GM04504 (cell line): ENCODE measurements at regions not wholly inside any gene's neighbourhood (a gene's known extent, or its start where the extent isn't known, plus 50 kb on each side); places are given as distances from the start of the nearest gene placed in this dataset.
A peak's percentile ranks its signal among the peaks of the same experiment; 100 is the strongest.

ENCODE experiments used
- DNase-seq: peaks from one replicate; pipeline ENCODE4 v3.0.0-alpha.2; 2012; ENCODE audit warnings: low read depth

DNA sequence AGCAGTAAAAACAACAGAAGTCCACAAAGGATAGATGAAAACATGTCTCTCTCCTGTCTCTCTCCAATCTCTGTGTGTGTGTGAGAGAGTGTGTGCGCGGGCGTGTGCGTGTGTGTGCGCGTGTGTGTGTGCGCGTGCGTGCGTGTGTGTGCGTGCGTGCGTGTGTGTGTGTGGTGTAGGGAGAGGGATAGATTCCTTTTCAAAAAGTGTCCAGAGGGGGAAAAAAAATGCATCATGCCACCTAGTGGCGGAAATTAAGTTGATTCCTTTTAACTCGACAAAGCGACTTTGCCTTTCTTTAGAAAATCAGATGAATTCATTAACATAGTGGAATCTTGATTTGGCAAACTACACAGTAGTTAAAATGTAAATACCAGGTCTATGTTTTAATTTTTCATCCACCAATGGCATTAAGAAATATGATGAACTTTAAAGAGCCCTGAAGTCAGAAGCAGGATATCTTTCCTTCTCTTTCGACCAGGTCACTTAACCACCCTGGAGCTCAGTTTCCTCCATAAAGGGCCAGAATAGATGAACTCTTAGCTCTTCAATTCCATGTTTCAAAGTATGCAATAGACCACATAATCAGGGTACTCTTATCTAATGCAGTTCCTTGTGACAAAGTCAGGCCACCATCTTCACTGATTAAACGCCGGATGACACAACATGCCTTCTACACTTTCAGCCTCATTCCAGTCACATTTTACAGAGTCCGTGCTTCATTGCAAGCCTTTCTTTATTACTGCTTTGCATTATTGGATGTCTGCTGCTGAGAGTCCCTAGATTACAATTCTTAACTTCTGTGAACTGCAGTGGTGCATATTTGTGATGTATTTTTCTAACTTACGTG is 162.8 kb downstream of the FBXO8 start:
- peak; percentile 58 for DNase-seq

DNA sequence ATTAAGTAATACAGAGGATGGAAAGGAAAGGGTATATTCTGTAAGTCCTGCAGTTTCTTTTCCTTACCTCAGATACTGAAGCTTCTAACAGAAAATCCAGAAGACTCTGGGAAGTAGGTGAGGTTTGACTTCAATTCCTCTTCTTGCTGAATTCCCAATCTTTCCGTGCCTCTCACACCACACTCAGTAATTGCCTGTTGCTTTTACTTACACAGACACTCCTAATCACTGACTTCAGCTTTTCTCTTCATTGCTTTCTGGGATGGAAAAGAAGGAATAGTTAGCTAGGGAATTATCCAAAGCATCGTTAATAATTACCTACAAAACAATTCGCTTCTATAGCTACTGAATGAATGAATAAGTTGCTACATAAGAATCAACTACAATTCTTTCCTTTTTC is 163.6 kb downstream of the FBXO8 start:
- no peak for DNase-seq

DNA sequence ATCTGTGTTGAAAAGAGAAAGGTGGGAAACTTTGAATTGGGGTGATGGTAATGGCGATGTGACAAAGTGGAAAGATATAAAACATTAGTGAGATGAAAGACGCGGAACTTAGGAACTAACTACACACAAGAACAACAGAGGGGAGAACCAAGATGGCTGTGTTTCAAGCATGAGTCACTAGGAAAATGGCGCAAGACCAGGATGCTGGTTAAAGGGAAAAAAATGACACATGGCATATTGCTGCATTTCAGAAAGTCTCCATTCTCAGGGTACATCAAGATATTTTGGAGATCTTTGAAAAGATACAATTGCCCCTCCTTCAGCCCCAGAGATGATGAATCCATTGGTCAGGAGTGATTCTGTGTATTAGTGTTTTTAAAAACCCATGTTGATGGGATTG is 164.4 kb downstream of the FBXO8 start:
- DNase-seq, result peak; percentile 66

GRCh38 chr4:174118171-174118570 is 165.3 kb downstream of the FBXO8 start:
- no peak for DNase-seq

- no peak for DNase-seq
Measured at GRCh38 chr4:174117445-174117844, 166.0 kb downstream of the FBXO8 start.

DNA sequence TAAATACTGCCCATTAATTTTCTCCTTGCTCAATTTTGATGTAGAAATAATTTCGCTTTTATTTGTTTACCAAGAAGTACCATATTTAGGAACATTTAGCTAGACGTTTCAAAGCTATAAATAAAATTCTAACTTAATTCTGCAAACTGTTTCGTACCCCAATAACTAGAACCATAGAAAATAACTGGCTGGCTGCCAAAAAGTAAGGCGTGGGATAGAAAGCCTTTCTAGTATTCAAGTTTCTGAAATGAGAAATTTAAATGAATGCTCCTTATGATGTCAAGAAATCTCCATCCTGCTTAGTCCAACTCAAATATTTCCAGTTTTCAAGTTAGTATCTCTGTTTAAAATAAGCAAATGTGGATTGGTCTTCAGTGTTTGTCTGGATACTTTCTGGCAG is 167.4 kb downstream of the FBXO8 start:
- no peak for DNase-seq

DNA sequence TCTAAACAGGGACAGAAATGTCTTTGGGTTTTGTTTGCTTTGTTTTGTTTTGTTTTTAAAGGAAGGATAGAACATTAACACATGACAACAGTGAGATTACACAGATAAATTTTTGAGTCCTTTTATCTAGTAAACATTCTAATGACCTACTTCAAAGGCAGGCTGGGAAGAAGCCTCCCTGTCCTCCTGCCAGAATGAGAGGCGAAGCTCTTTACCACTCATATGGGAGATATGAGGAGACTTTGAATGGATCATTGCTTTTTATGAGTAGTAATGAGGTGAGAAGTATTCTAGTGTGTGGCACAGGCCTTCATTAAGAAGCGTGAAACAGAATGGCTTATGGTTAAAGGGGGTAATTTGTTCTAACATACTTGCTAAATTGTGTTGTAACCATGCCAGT is 172.0 kb downstream of the FBXO8 start:
- no peak for DNase-seq

DNA sequence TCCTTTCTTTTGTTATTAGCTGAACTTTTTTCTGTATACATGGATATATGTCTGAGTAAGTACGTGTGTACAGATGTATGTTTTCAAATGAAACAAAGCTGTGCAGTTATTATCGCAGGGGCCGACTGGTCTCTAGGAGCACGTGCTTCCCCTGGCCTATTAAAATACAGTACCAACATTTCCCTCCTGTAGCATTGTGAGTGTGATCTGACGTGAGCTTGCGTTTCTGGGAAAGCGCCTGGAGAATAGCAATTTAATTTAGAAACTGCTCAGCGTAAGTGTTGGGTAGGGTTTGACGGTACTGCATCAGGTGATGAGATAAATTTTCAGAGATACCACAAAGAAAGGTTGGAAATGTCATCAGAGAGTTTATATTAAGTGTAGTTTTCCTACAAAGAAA is 173.3 kb downstream of the FBXO8 start:
- DNase-seq, result no peak

DNA sequence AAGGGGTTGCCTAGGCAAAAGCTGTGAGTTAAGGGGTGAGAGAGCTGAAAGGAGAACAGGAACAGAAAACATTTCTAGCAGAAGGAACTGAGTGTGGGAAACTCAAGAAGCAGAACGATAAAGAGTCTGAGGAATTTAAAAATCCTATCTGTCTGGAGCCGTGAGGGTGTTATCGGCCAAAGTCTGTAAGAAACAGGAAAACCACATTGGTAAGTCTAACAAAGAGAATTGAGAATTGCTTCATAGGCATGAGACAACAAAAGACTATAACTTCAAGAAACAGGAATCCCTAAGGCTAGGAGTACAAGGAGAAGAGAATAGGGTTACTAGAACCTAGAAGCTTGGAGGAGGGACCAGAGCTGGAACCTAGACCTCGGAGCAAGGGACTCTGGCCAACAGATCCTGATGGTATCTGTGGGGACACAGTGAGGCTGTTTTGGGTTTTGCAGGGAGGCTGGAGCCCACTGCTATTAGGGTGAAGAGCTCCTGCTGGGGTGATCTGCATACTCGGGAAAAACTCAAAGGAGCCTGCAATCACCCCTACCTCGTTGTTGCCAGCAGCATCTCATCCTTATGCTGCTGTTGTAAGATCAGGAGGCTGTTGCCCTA is 175.6 kb downstream of the FBXO8 start:
- no peak for DNase-seq

- DNase-seq, result no peak
Measured at GRCh38 chr4:174105202-174105601, 178.3 kb downstream of the FBXO8 start.

- DNase-seq, result no peak
Measured at GRCh38 chr4:174100910-174101309, 182.6 kb downstream of the FBXO8 start.

GRCh38 chr4:174099712-174100111 is 183.8 kb downstream of the FBXO8 start:
- no peak for DNase-seq

- DNase-seq, result no peak
Measured at GRCh38 chr4:174096999-174097398, 186.5 kb downstream of the FBXO8 start.

DNA sequence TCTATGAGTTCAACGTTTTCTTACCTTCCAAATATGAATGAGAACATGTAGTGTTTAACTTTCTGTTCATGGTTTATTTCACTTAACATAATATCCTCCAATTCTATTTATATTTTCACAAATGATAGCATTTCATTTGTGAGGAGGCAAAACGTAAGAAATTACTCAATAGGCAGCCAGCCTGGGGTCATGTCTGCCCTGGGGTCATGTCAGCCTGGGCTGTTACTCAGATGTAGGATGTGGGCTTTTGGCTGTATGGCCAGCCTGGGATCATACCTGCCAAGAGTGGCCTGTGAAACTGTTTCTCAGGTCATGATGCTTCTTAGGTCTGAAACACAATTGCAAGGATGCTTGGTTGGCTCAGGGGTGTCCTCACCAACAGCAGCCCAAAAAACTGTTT is 187.0 kb downstream of the FBXO8 start:
- DNase-seq, result no peak

DNA sequence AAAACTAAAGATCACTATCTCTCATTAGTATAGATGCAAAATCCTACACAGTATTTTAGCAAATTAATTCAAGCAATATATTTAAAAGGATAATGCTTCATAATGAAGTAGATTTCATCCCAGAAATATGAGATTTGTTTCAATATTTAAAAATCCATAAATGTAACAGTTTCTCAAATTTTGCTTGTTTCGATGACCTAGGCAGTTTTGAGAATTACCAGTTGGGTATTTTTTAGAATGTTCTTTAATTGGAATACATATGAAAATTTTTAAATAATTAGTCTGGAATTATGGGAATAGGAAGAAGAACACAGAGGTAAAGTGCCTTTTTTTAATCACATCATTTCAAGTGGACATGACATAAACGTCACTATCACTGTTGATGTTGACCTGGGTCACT is 192.3 kb downstream of the FBXO8 start:
- no peak for DNase-seq

- DNase-seq, result no peak
Measured at GRCh38 chr4:174089711-174090110, 193.8 kb downstream of the FBXO8 start.

DNA sequence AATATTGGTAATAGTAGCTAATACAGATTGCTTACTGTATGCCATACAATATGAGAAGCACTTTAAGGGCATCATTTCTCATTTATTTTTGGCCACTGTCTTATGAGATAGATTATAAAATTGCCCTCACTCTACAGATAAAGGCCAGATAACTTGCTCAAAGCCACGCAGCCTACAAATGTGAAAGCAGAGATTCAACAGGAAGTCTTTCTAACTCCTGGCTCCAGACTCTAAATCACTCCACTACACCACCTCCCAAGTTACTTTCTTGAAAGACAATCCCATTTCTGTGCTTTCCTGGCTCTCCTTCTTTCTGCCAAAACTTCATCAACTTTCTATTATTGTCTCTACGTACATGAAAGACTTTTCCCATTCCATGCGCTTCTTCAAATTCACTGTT is 194.7 kb downstream of the FBXO8 start:
- no peak for DNase-seq

- DNase-seq, result no peak
Measured at GRCh38 chr4:174086829-174087799, 196.4 kb downstream of the FBXO8 start.

- DNase-seq, result no peak
Measured at GRCh38 chr4:174084981-174085380, 198.5 kb downstream of the FBXO8 start.

- DNase-seq, result no peak
Measured at GRCh38 chr4:174084542-174084941, 198.9 kb downstream of the FBXO8 start.

DNA sequence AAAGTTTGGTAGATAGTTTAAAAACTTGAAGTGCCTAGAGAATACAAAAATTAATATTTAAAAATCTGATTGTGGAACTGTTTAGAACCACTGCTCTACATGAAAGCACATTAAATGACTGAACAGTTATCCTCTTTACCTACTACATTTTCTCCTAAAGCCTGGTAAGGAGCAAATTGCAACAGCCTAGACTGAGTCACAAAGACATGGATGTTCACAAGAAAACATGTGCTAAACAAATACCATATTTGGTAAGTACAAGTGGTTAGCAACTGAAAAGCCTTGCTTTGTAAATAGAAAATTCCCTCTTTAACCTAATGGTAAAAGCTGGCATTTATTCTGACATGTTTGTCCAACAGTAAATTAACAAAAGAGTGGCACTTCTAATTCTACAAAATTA is 203.1 kb downstream of the FBXO8 start:
- DNase-seq, result peak; percentile 13

DNA sequence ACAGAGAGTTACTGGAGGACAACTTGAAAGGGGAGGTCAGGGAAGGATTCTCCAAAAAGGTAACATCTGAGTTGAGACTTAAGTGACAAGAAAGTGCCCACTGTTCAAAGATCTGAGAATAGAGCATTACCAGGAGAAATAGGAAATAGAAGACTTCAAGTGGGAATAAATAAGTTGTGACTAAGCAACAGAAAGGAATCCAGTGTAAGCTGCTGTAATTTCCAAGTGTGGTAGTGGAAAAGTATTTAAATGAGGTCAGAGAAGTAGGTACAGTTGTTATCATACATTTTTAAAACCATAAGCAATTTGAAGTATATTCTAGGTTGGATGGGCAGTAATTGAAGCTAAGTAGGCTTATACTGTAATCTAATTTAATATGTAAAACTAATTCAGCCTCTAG is 211.9 kb downstream of the FBXO8 start:
- no peak for DNase-seq
